Activated CD4-positive, alpha-beta T cell treated with anti-CD3 and anti-CD28 coated beads, Interleukin-2, Interleukin-6, amounts not matched to agents 100 ng/mL and 50 ng/mL, durations not matched to agents 16 hours and 8 hours (primary cell): ENCODE measurements at regions not wholly inside any gene's neighbourhood (a gene's known extent, or its start where the extent isn't known, plus 50 kb on each side); places are given as distances from the start of the nearest gene placed in this dataset.

ENCODE experiments used
- DNase-seq: peaks from one replicate; pipeline ENCODE4 v3.0.0-alpha.2; 2020

GRCh38 chr16:87080571-87081167, 236.5 kb downstream of the C16orf95 start:
- DNase-seq = no peak

- DNase-seq = no peak
Observed at GRCh38 chr16:87085441-87085840, 231.8 kb downstream of the C16orf95 start.

GRCh38 chr16:87086156-87086555, 231.0 kb downstream of the C16orf95 start:
- no peak for DNase-seq

- no peak for DNase-seq
Observed at GRCh38 chr16:87086575-87086974, 230.6 kb downstream of the C16orf95 start.

- no peak for DNase-seq
Observed at GRCh38 chr16:87092958-87093357, 224.2 kb downstream of the C16orf95 start.

GRCh38 chr16:87093804-87094555, 223.2 kb downstream of the C16orf95 start:
- no peak for DNase-seq

GRCh38 chr16:87094556-87094865, 222.7 kb downstream of the C16orf95 start:
- no peak for DNase-seq

GRCh38 chr16:87095271-87095670, 221.9 kb downstream of the C16orf95 start:
- no peak for DNase-seq

- no peak for DNase-seq
Observed at GRCh38 chr16:87096746-87097333, 220.4 kb downstream of the C16orf95 start.

GRCh38 chr16:87098361-87098760, 218.8 kb downstream of the C16orf95 start:
- DNase-seq = no peak

GRCh38 chr16:87098976-87099720, 218.0 kb downstream of the C16orf95 start:
- DNase-seq = no peak

GRCh38 chr16:87100306-87101058, 216.7 kb downstream of the C16orf95 start:
- DNase-seq = no peak

- no peak for DNase-seq
Observed at GRCh38 chr16:87101903-87102302, 215.3 kb downstream of the C16orf95 start.

GRCh38 chr16:87107201-87107600, 210.0 kb downstream of the C16orf95 start:
- no peak for DNase-seq

GRCh38 chr16:87108278-87108677, 208.9 kb downstream of the C16orf95 start:
- no peak for DNase-seq

GRCh38 chr16:87108941-87109340, 208.3 kb downstream of the C16orf95 start:
- DNase-seq = no peak

- DNase-seq = no peak
Observed at GRCh38 chr16:87114832-87115231, 202.4 kb downstream of the C16orf95 start.

GRCh38 chr16:87115646-87116045, 201.5 kb downstream of the C16orf95 start:
- DNase-seq = no peak

- no peak for DNase-seq
Observed at GRCh38 chr16:87117936-87118335, 199.3 kb downstream of the C16orf95 start.

GRCh38 chr16:87119168-87119567, 198.0 kb downstream of the C16orf95 start:
- no peak for DNase-seq

- DNase-seq = no peak
Observed at GRCh38 chr16:87119748-87120147, 197.4 kb downstream of the C16orf95 start.

GRCh38 chr16:87121816-87122215, 195.4 kb downstream of the C16orf95 start:
- DNase-seq = no peak
